A673 (cell line): ENCODE measurements at regions not wholly inside any gene's neighbourhood (a gene's known extent, or its start where the extent isn't known, plus 50 kb on each side); places are given as distances from the start of the nearest gene placed in this dataset.

Experiments used
- BruUV-seq: library from RNA; stranded (reverse); fragments of 400-500 nt; replicated peaks from 2 replicates; lab custom pipeline; 2021; lab: Mats Ljungman, UMichigan
- CTCF ChIA-PET: fragments of 300-600 bp; sonication (Branson Sonifier 250); formaldehyde crosslinking; loops from one replicate; lab custom pipeline; 2022; ENCODE audit warnings: antibody characterized with exemption; lab: Charles Lee
- POLR2A ChIA-PET: fragments of 300-600 bp; sonication (Branson Sonifier 250); formaldehyde crosslinking; loops from one replicate; lab custom pipeline; 2022; ENCODE audit warnings: antibody characterized with exemption; ENCODE audit not compliant: low non-redundant PET; lab: Charles Lee
- DNase-seq: peaks from one replicate; pipeline ENCODE4 v3.0.0-alpha.2; 2015; ENCODE audit warnings: low spot score
- H3K27ac ChIP-seq: fragments of 200-600 bp; sonication (generic); 2 replicates; pipeline ENCODE4 v1.5.1; 2016; ENCODE audit warnings: mixed run types, low read depth, mild to moderate bottlenecking, mixed read lengths, antibody characterized with exemption, low read length; ENCODE audit not compliant: poor library complexity, severe bottlenecking
- H3K27me3 ChIP-seq: fragments of 200-600 bp; sonication (generic); replicated peaks from 2 replicates; pipeline ENCODE4 v1.6.1; 2017; ENCODE audit warnings: mixed run types, low read depth, mild to moderate bottlenecking, mixed read lengths, antibody characterized with exemption, low read length; ENCODE audit not compliant: insufficient read depth, poor library complexity
- H3K36me3 ChIP-seq: fragments of 200-600 bp; sonication (generic); 2 replicates; pipeline ENCODE4 v1.6.1; 2016; ENCODE audit warnings: mixed run types, mild to moderate bottlenecking, mixed read lengths, antibody characterized with exemption, low read length; ENCODE audit not compliant: insufficient read depth, poor library complexity, severe bottlenecking
- H3K4me1 ChIP-seq: fragments of 200-600 bp; sonication (generic); 2 replicates; pipeline ENCODE4 v1.6.1; 2017; ENCODE audit warnings: mixed run types, mild to moderate bottlenecking, mixed read lengths, antibody characterized with exemption, low read length; ENCODE audit not compliant: insufficient read depth, poor library complexity, severe bottlenecking
- H3K4me3 ChIP-seq: fragments of 200-600 bp; sonication (generic); 2 replicates; pipeline ENCODE4 v1.5.1; 2016; ENCODE audit warnings: low read depth, mixed run types, mild to moderate bottlenecking, mixed read lengths, low read length; ENCODE audit not compliant: poor library complexity, severe bottlenecking
- H3K9me3 ChIP-seq: fragments of 200-600 bp; sonication (generic); 2 replicates; pipeline ENCODE4 v1.6.1; 2016; ENCODE audit warnings: mixed run types, low read depth, mild to moderate bottlenecking, mixed read lengths, antibody characterized with exemption, low read length; ENCODE audit not compliant: poor library complexity, severe bottlenecking
- CTCF ChIP-seq: fragments of 300-800, 200-600 bp; sonication (generic); conservative IDR thresholded peaks from 2 replicates; pipeline ENCODE4 v1.5.1; 2017; ENCODE audit warnings: low read depth, mild to moderate bottlenecking, antibody characterized with exemption, low read length, moderate library complexity, mixed read lengths
- EZH2 ChIP-seq: fragments of 200-600 bp; sonication (generic); IDR thresholded peaks from 2 replicates; pipeline ENCODE4 v1.6.1; 2017; ENCODE audit warnings: borderline replicate concordance, low read depth, mild to moderate bottlenecking, mixed read lengths, antibody characterized with exemption, low read length; ENCODE audit not compliant: poor library complexity, severe bottlenecking
- intact Hi-C: fragments of 100-400 bp; cut with micrococcal nuclease; formaldehyde crosslinking; loops from one replicate; pipeline ENCODE4 v1.10.0; 2022; ENCODE audit not compliant: unreplicated experiment

GRCh38 chr12:19692091-19692490, 252.8 kb downstream of the AEBP2 start:
- BruUV-seq = no TSS peak
- Histone ChIP-seq H3K4me3 (no peak overlapping the region), H3K4me1 (no peaks in the 10 kb centered on the region), H3K9me3 (no peaks in the 10 kb centered on the region), H3K27me3 (no peaks in the 10 kb centered on the region), H3K27ac (no peak overlapping the region), H3K36me3 (no peaks in the 10 kb centered on the region)
- no peak for TF ChIP-seq EZH2
- CTCF ChIA-PET = no interaction called here
- no peak for DNase-seq
- intact Hi-C loops = no loop called here
- POLR2A ChIA-PET = no interaction called here

- TF ChIP-seq CTCF (no peak), EZH2 (no peak)
- no peaks in the 10 kb centered on the region for H3K27me3 ChIP-seq
- H3K36me3 ChIP-seq = no peaks in the 10 kb centered on the region
- no peaks in the 10 kb centered on the region for H3K4me1 ChIP-seq
- no peaks in the 10 kb centered on the region for H3K9me3 ChIP-seq
- no TSS peak for BruUV-seq
- no peak for DNase-seq
- intact Hi-C loops = no loop called here
- POLR2A ChIA-PET = no interaction called here
- no peak overlapping the region for H3K4me3 ChIP-seq
- no peak overlapping the region for H3K27ac ChIP-seq
- CTCF ChIA-PET = no interaction called here
These were observed 253.3 kb downstream of the AEBP2 start for GRCh38 chr12:19692566-19692965.

- no TSS peak for BruUV-seq
- POLR2A ChIA-PET = no interaction called here
- no peaks in the 10 kb centered on the region for H3K4me1 ChIP-seq
- TF ChIP-seq CTCF (no peak), EZH2 (no peak)
- H3K4me3 ChIP-seq = no peak overlapping the region
- CTCF ChIA-PET = no interaction called here
- intact Hi-C loops = no loop called here
- DNase-seq = no peak
- H3K9me3 ChIP-seq = no peaks in the 10 kb centered on the region
- H3K36me3 ChIP-seq = no peaks in the 10 kb centered on the region
- no peak overlapping the region for H3K27ac ChIP-seq
- no peaks in the 10 kb centered on the region for H3K27me3 ChIP-seq
These were observed 255.3 kb downstream of the AEBP2 start for GRCh38 chr12:19694627-19695026.

GRCh38 chr12:19695244-19696098, 256.2 kb downstream of the AEBP2 start:
- DNase-seq = no peak
- Histone ChIP-seq H3K36me3 (no peaks in the 10 kb centered on the region), H3K4me1 (no peaks in the 10 kb centered on the region), H3K27ac (no peak overlapping the region), H3K27me3 (no peaks in the 10 kb centered on the region), H3K9me3 (no peaks in the 10 kb centered on the region), H3K4me3 (no peak overlapping the region)
- CTCF ChIA-PET = no interaction called here
- intact Hi-C loops = no loop called here
- POLR2A ChIA-PET = no interaction called here
- BruUV-seq = no TSS peak
- no peak for TF ChIP-seq CTCF
- no peak for TF ChIP-seq EZH2
